H9 (cell line): ENCODE measurements at regions not wholly inside any gene's neighbourhood (a gene's known extent, or its start where the extent isn't known, plus 50 kb on each side); places are given as distances from the start of the nearest gene placed in this dataset.

Source experiments
- DNase-seq: peaks from one replicate; pipeline ENCODE4 v3.0.0-alpha.2; 2017
- H2AFZ ChIP-seq: one replicate; pipeline ENCODE4 v1.6.1; 2013; ENCODE audit warnings: mild to moderate bottlenecking, low read length, control low read depth, moderate library complexity
- H2AK5ac ChIP-seq: 2 replicates; pipeline ENCODE4 v1.6.1; 2013; ENCODE audit warnings: low read length, control low read depth, mixed read lengths; ENCODE audit not compliant: insufficient read length
- H2BK120ac ChIP-seq: one replicate; pipeline ENCODE4 v1.6.1; 2013; ENCODE audit warnings: low read depth, mild to moderate bottlenecking, low read length, control low read depth, inconsistent platforms; ENCODE audit not compliant: poor library complexity, severe bottlenecking
- H2BK12ac ChIP-seq: 2 replicates; pipeline ENCODE4 v1.6.1; 2013; ENCODE audit warnings: low read length, control low read depth, mixed read lengths, low read depth; ENCODE audit not compliant: insufficient read length
- H2BK15ac ChIP-seq: 2 replicates; pipeline ENCODE4 v1.6.1; 2013; ENCODE audit warnings: low read depth, low read length, control low read depth
- H2BK20ac ChIP-seq: one replicate; pipeline ENCODE4 v1.6.1; 2013; ENCODE audit warnings: low read depth, mild to moderate bottlenecking, low read length, control low read depth, inconsistent platforms; ENCODE audit not compliant: poor library complexity, severe bottlenecking
- H2BK5ac ChIP-seq: 2 replicates; pipeline ENCODE4 v1.6.1; 2013; ENCODE audit warnings: low read length, control low read depth, mixed read lengths; ENCODE audit not compliant: insufficient read length
- H3K14ac ChIP-seq: 2 replicates; pipeline ENCODE4 v1.6.1; 2013; ENCODE audit warnings: low read length, control low read depth; ENCODE audit not compliant: insufficient read depth
- H3K18ac ChIP-seq: 2 replicates; pipeline ENCODE4 v1.6.1; 2013; ENCODE audit warnings: low read depth, mild to moderate bottlenecking, mixed read lengths, low read length, control low read depth; ENCODE audit not compliant: insufficient read length
- H3K23ac ChIP-seq: 2 replicates; pipeline ENCODE4 v1.6.1; 2013; ENCODE audit warnings: low read length, control low read depth, mixed read lengths, low read depth; ENCODE audit not compliant: insufficient read length
- H3K23me2 ChIP-seq: 2 replicates; pipeline ENCODE4 v1.6.1; 2013; ENCODE audit warnings: low read depth, mild to moderate bottlenecking, mixed read lengths, low read length, control low read depth; ENCODE audit not compliant: insufficient read length, poor library complexity, severe bottlenecking
- H3K27ac ChIP-seq: 2 replicates; pipeline ENCODE4 v1.5.1; 2013; ENCODE audit warnings: low read length, control low read depth, mixed read lengths, low read depth; ENCODE audit not compliant: insufficient read length
- H3K27me3 ChIP-seq: 2 replicates; pipeline ENCODE4 v1.6.1; 2013; ENCODE audit warnings: low read length, control low read depth, inconsistent platforms; ENCODE audit not compliant: insufficient read depth
- H3K4ac ChIP-seq: 2 replicates; pipeline ENCODE4 v1.6.1; 2013; ENCODE audit warnings: low read depth, mild to moderate bottlenecking, control low read depth, inconsistent platforms, low read length, moderate library complexity
- H3K4me1 ChIP-seq: 2 replicates; pipeline ENCODE4 v1.6.1; 2013; ENCODE audit warnings: low read length, control low read depth, inconsistent platforms; ENCODE audit not compliant: insufficient read depth
- H3K4me2 ChIP-seq: 2 replicates; pipeline ENCODE4 v1.6.1; 2013; ENCODE audit warnings: low read length, control low read depth, mixed read lengths; ENCODE audit not compliant: insufficient read length, insufficient read depth
- H3K56ac ChIP-seq: 2 replicates; pipeline ENCODE4 v1.6.1; 2013; ENCODE audit warnings: low read depth, mild to moderate bottlenecking, mixed read lengths, low read length, control low read depth; ENCODE audit not compliant: insufficient read length
- H3K79me1 ChIP-seq: 2 replicates; pipeline ENCODE4 v1.6.1; 2013; ENCODE audit warnings: low read depth, mild to moderate bottlenecking, moderate library complexity, low read length, control low read depth, inconsistent platforms; ENCODE audit not compliant: insufficient read depth, poor library complexity, severe bottlenecking
- H3K79me2 ChIP-seq: 2 replicates; pipeline ENCODE4 v1.6.1; 2013; ENCODE audit warnings: low read length, control low read depth, inconsistent platforms; ENCODE audit not compliant: insufficient read depth
- H3K9ac ChIP-seq: 2 replicates; pipeline ENCODE4 v1.6.1; 2013; ENCODE audit warnings: low read length, control low read depth, mixed read lengths; ENCODE audit not compliant: insufficient read length; ENCODE audit errors: extremely low read depth
- H3K9me3 ChIP-seq: one replicate; pipeline ENCODE4 v1.6.1; 2013; ENCODE audit warnings: low read depth, low read length, inconsistent platforms; ENCODE audit not compliant: control insufficient read depth
- H3T11ph ChIP-seq: one replicate; pipeline ENCODE4 v1.6.1; 2013; ENCODE audit warnings: mild to moderate bottlenecking, low read length, control low read depth, inconsistent platforms
- H4K20me1 ChIP-seq: one replicate; pipeline ENCODE4 v1.6.1; 2013; ENCODE audit not compliant: control insufficient read depth, insufficient read length, insufficient read depth
- H4K5ac ChIP-seq: 2 replicates; pipeline ENCODE4 v1.6.1; 2013; ENCODE audit warnings: low read depth, mild to moderate bottlenecking, mixed read lengths, low read length, control low read depth; ENCODE audit not compliant: insufficient read length
- H4K8ac ChIP-seq: replicated peaks from 2 replicates; pipeline ENCODE4 v1.6.1; 2013; ENCODE audit warnings: low read length, control low read depth, mixed read lengths, low read depth; ENCODE audit not compliant: insufficient read length
- H4K91ac ChIP-seq: 2 replicates; pipeline ENCODE4 v1.6.1; 2013; ENCODE audit warnings: low read depth, mild to moderate bottlenecking, moderate library complexity, mixed read lengths, low read length, control low read depth; ENCODE audit not compliant: insufficient read length
- H3K27ac Mint-ChIP-seq, 3 experiments: 2 replicates in 2 of 3; 3 replicates in 1 of 3; pipeline ENCODE4 v1.8.0; 2020 to 2021; ENCODE audit warnings: mixed read lengths in 3 of 3, mild to moderate bottlenecking in 1 of 3, moderate library complexity in 1 of 3
- H3K27me3 Mint-ChIP-seq: 2 replicates; pipeline ENCODE4 v1.8.0; 2021; ENCODE audit warnings: low read depth, mild to moderate bottlenecking, moderate library complexity, mixed read lengths
- H3K36me3 Mint-ChIP-seq, 3 experiments: 2 replicates in 2 of 3; 3 replicates in 1 of 3; pipeline ENCODE4 v1.8.0; 2020 to 2021; ENCODE audit warnings: low read depth in 3 of 3, mixed read lengths in 3 of 3; ENCODE audit not compliant: insufficient read depth in 1 of 3
- H3K4me1 Mint-ChIP-seq, 2 experiments: 2 replicates each; pipeline ENCODE4 v1.8.0; 2020; ENCODE audit warnings: mixed read lengths in 2 of 2
- H3K4me3 Mint-ChIP-seq, 2 experiments: 2 replicates in 1 of 2; 3 replicates in 1 of 2; pipeline ENCODE4 v1.8.0; 2020 to 2021; ENCODE audit warnings: mild to moderate bottlenecking in 2 of 2, mixed read lengths in 2 of 2, moderate library complexity in 1 of 2
- H3K9me3 Mint-ChIP-seq, 2 experiments: 2 replicates in 1 of 2; 3 replicates in 1 of 2; pipeline ENCODE4 v1.8.0; 2020; ENCODE audit warnings: mild to moderate bottlenecking in 2 of 2, mixed read lengths in 2 of 2, moderate library complexity in 1 of 2
- CTCF ChIP-seq: fragments of 200-600 bp; sonication (generic); conservative IDR thresholded peaks from 3 replicates; pipeline ENCODE4 v1.8.0; 2021; ENCODE audit warnings: antibody characterized with exemption, mild to moderate bottlenecking
- WGBS: extraction: QIAGEN DNeasy Blood & Tissue Kit; methylation state at CpG from one replicate; pipeline ENCODE4 v1.1.7; 2013; ENCODE audit warnings: missing lambda C conversion rate, low lambda C conversion rate, mixed read lengths; ENCODE audit not compliant: insufficient read length; ENCODE audit errors: extremely low coverage; 5-methylcytosine and 5-hydroxymethylcytosine counted together

GRCh38 chr2:20143263-20143662 is 81.7 kb downstream of the SDC1 start:
- H4K91ac ChIP-seq: no peak overlapping the region
- DNase-seq: no peak
- no peaks in the 10 kb centered on the region for H3K79me1 ChIP-seq
- H3K18ac ChIP-seq: no peak overlapping the region
- H3K27me3 ChIP-seq: no peaks in the 10 kb centered on the region
- H4K5ac ChIP-seq: no peak overlapping the region
- no peaks in the 10 kb centered on the region for H3K23me2 ChIP-seq
- no peak overlapping the region for H3K4ac ChIP-seq
- no peak overlapping the region for H2BK20ac ChIP-seq
- H4K8ac ChIP-seq: no peak overlapping the region
- no peak overlapping the region for H3K14ac ChIP-seq
- H2AFZ ChIP-seq: no peak overlapping the region
- TF ChIP-seq CTCF: no peak
- Mint-ChIP-seq H3K27ac (no peak overlapping the region), H3K27me3 (peaks cover 3% of the 10 kb centered on the region), H3K36me3 (no peaks in the 10 kb centered on the region), H3K4me1 (peaks cover 27 to 42% of the 10 kb centered on the region in 2 experiments), H3K9me3 (no peaks in the 10 kb centered on the region; a peak in 1 of 5 replicates), H3K4me3 (no peak overlapping the region)
- H3K23ac ChIP-seq: no peak overlapping the region
- H3K79me2 ChIP-seq: no peaks in the 10 kb centered on the region
- no peak overlapping the region for H3K27ac ChIP-seq
- no peak overlapping the region for H2BK120ac ChIP-seq
- H3K56ac ChIP-seq: no peak overlapping the region
- H3K9me3 ChIP-seq: no peaks in the 10 kb centered on the region
- H2BK15ac ChIP-seq: no peak overlapping the region
- no CpG with 5 or more reads among the region's 5 CpGs for WGBS
- H2BK12ac ChIP-seq: no peak overlapping the region
- no peaks in the 10 kb centered on the region; the same call in 1 of the 2 replicates for H3K4me1 ChIP-seq
- no peak overlapping the region for H3K9ac ChIP-seq
- H3K4me2 ChIP-seq: no peak overlapping the region
- no peak overlapping the region for H3T11ph ChIP-seq
- no peaks in the 10 kb centered on the region for H4K20me1 ChIP-seq
- no peak overlapping the region for H2BK5ac ChIP-seq
- H2AK5ac ChIP-seq: no peak overlapping the region
